GM12878 (cell line): ENCODE measurements at regions not wholly inside any gene's neighbourhood (a gene's known extent, or its start where the extent isn't known, plus 50 kb on each side); places are given as distances from the start of the nearest gene placed in this dataset.

Source experiments
- ATAC-seq: fragments of 200-7000 bp; cut with Tn5 transposase; 3 replicates; pipeline ENCODE4 v1.9.1; 2020; ENCODE audit warnings: mild to moderate bottlenecking, moderate library complexity
- BruUV-seq: library from RNA; stranded (reverse); fragments of 400-500 nt; replicated peaks from 2 replicates; lab custom pipeline; 2021; lab: Mats Ljungman, UMichigan
- CTCF ChIA-PET: fragments of 300-600 bp; sonication (Branson Sonifier 250); formaldehyde crosslinking; extraction: SDS; loops from one replicate; lab custom pipeline; 2021; ENCODE audit warnings: inconsistent platforms; lab: Yijun Ruan, JAX
- POLR2A ChIA-PET: fragments of 350-600 bp; formaldehyde crosslinking; extraction: SDS; loops from one replicate; lab custom pipeline; 2021; ENCODE audit warnings: inconsistent platforms; lab: Charles Lee
- RAD21 ChIA-PET: fragments of 300-600 bp; sonication (Branson Sonifier 250); formaldehyde crosslinking; loops from one replicate; lab custom pipeline; 2023; ENCODE audit warnings: antibody characterized with exemption; ENCODE audit not compliant: unreplicated experiment; lab: Charles Lee
- SMC1A ChIA-PET: fragments of 300-600 bp; sonication (Branson Sonifier 250); formaldehyde crosslinking; loops from one replicate; lab custom pipeline; 2023; ENCODE audit not compliant: unreplicated experiment, uncharacterized antibody; lab: Charles Lee
- DNase-seq: peaks from one replicate; pipeline ENCODE4 v3.0.0-alpha.2; 2011; ENCODE audit warnings: low read depth, low spot score
- FAIRE-seq: peaks from 3 replicates; lab custom pipeline; 2011; peaks lifted over from hg19 to GRCh38; lab: Jason Lieb, UNC
- H2AFZ ChIP-seq: 2 replicates; pipeline ENCODE4 v1.6.0; 2011; ENCODE audit warnings: low read depth, low read length, control low read depth; ENCODE audit not compliant: control insufficient read depth
- H3K27ac ChIP-seq: 2 replicates; pipeline ENCODE4 v1.5.1; 2011; ENCODE audit warnings: control low read depth; ENCODE audit not compliant: control insufficient read depth, insufficient read depth
- H3K27me3 ChIP-seq, 2 experiments: replicated peaks in 1 of 2; 2 replicates each; pipeline versions ENCODE4 v1.6.0 to v1.6.1; 2011; ENCODE audit warnings: low read length in 1 of 2; ENCODE audit not compliant: control insufficient read depth in 2 of 2, insufficient read depth in 2 of 2
- H3K36me3 ChIP-seq, 2 experiments: 2 replicates each; pipeline ENCODE4 v1.5.1; 2011; ENCODE audit warnings: low read length in 1 of 2; ENCODE audit not compliant: control insufficient read depth in 2 of 2, insufficient read depth in 2 of 2
- H3K4me1 ChIP-seq: 2 replicates; pipeline ENCODE4 v1.6.1; 2011; ENCODE audit warnings: mild to moderate bottlenecking, low read length, moderate library complexity, mixed read lengths; ENCODE audit not compliant: control insufficient read depth, insufficient read depth
- H3K4me2 ChIP-seq: 2 replicates; pipeline ENCODE4 v1.6.0; 2011; ENCODE audit warnings: control low read depth; ENCODE audit not compliant: control insufficient read depth, insufficient read depth
- H3K4me3 ChIP-seq: fragments of 200-600 bp; sonication (generic); 2 replicates; pipeline ENCODE4 v1.5.1; 2016
- H3K79me2 ChIP-seq: 2 replicates; pipeline ENCODE4 v1.6.0; 2011; ENCODE audit warnings: low read length; ENCODE audit not compliant: control insufficient read depth, insufficient read depth
- H3K9ac ChIP-seq: 2 replicates; pipeline ENCODE4 v1.8.0; 2011; ENCODE audit warnings: low read length, control low read depth, mixed read lengths; ENCODE audit not compliant: control insufficient read depth, insufficient read depth
- H3K9me3 ChIP-seq: replicated peaks from 3 replicates; pipeline ENCODE4 v1.5.1; 2011; ENCODE audit warnings: mild to moderate bottlenecking, low read length; ENCODE audit not compliant: control insufficient read depth, insufficient read depth
- H4K20me1 ChIP-seq: 2 replicates; pipeline ENCODE4 v1.6.0; 2011; ENCODE audit not compliant: control insufficient read depth, insufficient read depth
- ATF2 ChIP-seq: IDR thresholded peaks from 2 replicates; pipeline ENCODE4 v1.6.1; 2012; ENCODE audit warnings: low read length, inconsistent platforms
- EGR1 ChIP-seq, 2 experiments: IDR thresholded peaks; 1 replicate in 1 of 2; 2 replicates in 1 of 2; pipeline ENCODE4 v1.6.1; 2011 to 2012; ENCODE audit warnings: low read depth in 2 of 2, low read length in 2 of 2, borderline replicate concordance in 1 of 2, mild to moderate bottlenecking in 1 of 2, moderate library complexity in 1 of 2
- EP300 ChIP-seq, 2 experiments: fragments of 150-350 bp in 1 of 2; IDR thresholded peaks; 2 replicates each; pipeline ENCODE4 v1.6.1; 2011 to 2012; ENCODE audit warnings: low read depth in 2 of 2, low read length in 2 of 2, borderline replicate concordance in 1 of 2, improper control_type of control experiment in 1 of 2, inconsistent platforms in 1 of 2; ENCODE audit not compliant: control insufficient read depth in 1 of 2
- HCFC1 ChIP-seq: fragments of 150-350 bp; IDR thresholded peaks from 2 replicates; pipeline ENCODE4 v1.6.1; 2014; ENCODE audit warnings: low read length
- HDAC6 ChIP-seq: fragments of 200-600 bp; sonication (generic); IDR thresholded peaks from one replicate; pipeline ENCODE4 v1.8.0; 2017; ENCODE audit warnings: antibody characterized with exemption; ENCODE audit not compliant: unreplicated experiment
- HDGF ChIP-seq: fragments of 450-650 bp; IDR thresholded peaks from 2 replicates; pipeline ENCODE4 v1.6.1; 2016; ENCODE audit warnings: antibody characterized with exemption
- MTA3 ChIP-seq: IDR thresholded peaks from 2 replicates; pipeline ENCODE4 v1.6.1; 2012; ENCODE audit warnings: low read length, inconsistent platforms, borderline replicate concordance
- NBN ChIP-seq: fragments of 450-650 bp; IDR thresholded peaks from 2 replicates; pipeline ENCODE4 v1.6.1; 2016
- NFYA ChIP-seq: IDR thresholded peaks from 2 replicates; pipeline ENCODE4 v1.6.1; 2011; ENCODE audit warnings: low read depth, mild to moderate bottlenecking, low read length, improper control_type of control experiment, borderline replicate concordance
- NR2C1 ChIP-seq: fragments of 450-650 bp; IDR thresholded peaks from 2 replicates; pipeline ENCODE4 v1.6.1; 2017; ENCODE audit warnings: antibody characterized with exemption, mild to moderate bottlenecking, moderate library complexity
- PAX8 ChIP-seq: fragments of 450-650 bp; IDR thresholded peaks from 2 replicates; pipeline ENCODE4 v1.6.1; 2017; ENCODE audit warnings: mild to moderate bottlenecking, moderate library complexity
- PML ChIP-seq: IDR thresholded peaks from 2 replicates; pipeline ENCODE4 v1.6.1; 2012; ENCODE audit warnings: low read length, inconsistent platforms
- RBBP5 ChIP-seq: fragments of 200-600 bp; sonication (generic); conservative IDR thresholded peaks from 2 replicates; pipeline ENCODE4 v1.6.1; 2016
- SIX5 ChIP-seq: IDR thresholded peaks from 2 replicates; pipeline ENCODE4 v1.6.1; 2011; ENCODE audit warnings: mild to moderate bottlenecking, low read depth, low read length, moderate library complexity; ENCODE audit not compliant: severe bottlenecking
- SUZ12 ChIP-seq: fragments of 200-600 bp; sonication (generic); IDR thresholded peaks from one replicate; pipeline ENCODE4 v1.6.1; 2018; ENCODE audit warnings: antibody characterized with exemption, mild to moderate bottlenecking; ENCODE audit not compliant: unreplicated experiment
- ZBTB33 ChIP-seq: fragments of 450-650 bp; IDR thresholded peaks from 2 replicates; pipeline ENCODE4 v1.6.1; 2017; ENCODE audit warnings: mild to moderate bottlenecking
- in situ Hi-C: fragments of 300-500 bp; cut with MboI; formaldehyde crosslinking; loops from 9 replicates; pipeline ENCODE4 v1.14.3; 2018; ENCODE audit warnings: mixed read lengths
- intact Hi-C: fragments of 100-400 bp; cut with micrococcal nuclease; formaldehyde crosslinking; loops from one replicate; pipeline ENCODE4 v1.14.2; 2022; ENCODE audit not compliant: unreplicated experiment
- TF ChIP-seq, protein P1 (sequence below): IDR thresholded peaks from 2 replicates; pipeline ENCODE4 v1.6.1; 2011; ENCODE audit warnings: low read depth, low read length, improper control_type of control experiment, borderline replicate concordance

DNA sequence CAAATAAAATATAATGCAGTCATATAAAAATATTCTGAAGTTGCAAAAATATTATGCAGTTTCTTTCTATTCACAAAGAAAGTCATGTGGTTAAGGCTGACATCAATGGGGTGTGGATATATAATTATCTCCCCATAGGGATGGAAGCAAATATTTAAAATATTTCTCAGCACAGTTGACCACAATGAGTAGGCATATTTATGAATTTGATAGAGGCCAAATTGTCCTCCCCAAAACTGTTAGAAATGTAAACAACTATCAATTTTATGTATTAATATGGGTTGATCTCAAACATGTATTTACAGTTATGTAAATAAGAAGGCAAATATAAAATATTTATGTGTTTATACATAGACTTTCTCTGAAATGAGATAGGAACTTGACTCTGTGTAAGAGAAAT lies 246.0 kb upstream of the CBLB start:
- ChIA-PET SMC1A (no interaction called here), RAD21 (no interaction called here), POLR2A (interaction anchor here (0.6 kb wide), 1 partner anchor 14 kb away, joined by 3 read pairs; no protein-coding TSS in a partner anchor), CTCF (no interaction called here)
- Histone ChIP-seq H3K27me3 (no peaks in the 10 kb centered on the region), H3K36me3 (no peaks in the 10 kb centered on the region), H2AFZ (no peak overlapping the region), H3K4me2 (no peak overlapping the region), H3K4me1 (no peaks in the 10 kb centered on the region), H3K9ac (no peak overlapping the region), H3K27ac (no peak overlapping the region), H4K20me1 (no peaks in the 10 kb centered on the region), H3K9me3 (no peaks in the 10 kb centered on the region; the same call in 2 of the 3 replicates), H3K4me3 (no peak overlapping the region), H3K79me2 (no peaks in the 10 kb centered on the region)
- no peak for DNase-seq
- no TSS peak for BruUV-seq
- FAIRE-seq, result no peak
- in situ Hi-C loops (no loop called here), intact Hi-C loops (no loop called here)
- no peak for ATAC-seq
- TF ChIP-seq PML (no peak), RBBP5 (no peak), EP300 (IDR thresholded peaks at IDR 0.05; ENCODE audit: borderline replicate concordance in 1 of 2, control insufficient read depth in 1 of 2, low read depth in 2 of 2, low read length in 2 of 2) (no peak), PAX8 (no peak), EGR1 (IDR thresholded peaks at IDR 0.05; ENCODE audit: borderline replicate concordance in 1 of 2, low read depth in 2 of 2, low read length in 2 of 2) (no peak), ZBTB33 (no peak), MTA3 (no peak), HCFC1 (no peak), SUZ12 (no peak), HDAC6 (no peak), ATF2 (no peak), HDGF (no peak), NR2C1 (no peak), SIX5 (no peak), NBN (no peak), NFYA (no peak)
- TF ChIP-seq, protein P1, sequence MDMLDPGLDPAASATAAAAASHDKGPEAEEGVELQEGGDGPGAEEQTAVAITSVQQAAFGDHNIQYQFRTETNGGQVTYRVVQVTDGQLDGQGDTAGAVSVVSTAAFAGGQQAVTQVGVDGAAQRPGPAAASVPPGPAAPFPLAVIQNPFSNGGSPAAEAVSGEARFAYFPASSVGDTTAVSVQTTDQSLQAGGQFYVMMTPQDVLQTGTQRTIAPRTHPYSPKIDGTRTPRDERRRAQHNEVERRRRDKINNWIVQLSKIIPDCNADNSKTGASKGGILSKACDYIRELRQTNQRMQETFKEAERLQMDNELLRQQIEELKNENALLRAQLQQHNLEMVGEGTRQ, result no peak
